A673 (cell line): ENCODE measurements at regions not wholly inside any gene's neighbourhood (a gene's known extent, or its start where the extent isn't known, plus 50 kb on each side); places are given as distances from the start of the nearest gene placed in this dataset.

Experiments used
- BruUV-seq: library from RNA; stranded (reverse); fragments of 400-500 nt; replicated peaks from 2 replicates; lab custom pipeline; 2021; lab: Mats Ljungman, UMichigan
- CTCF ChIA-PET: fragments of 300-600 bp; sonication (Branson Sonifier 250); formaldehyde crosslinking; loops from one replicate; lab custom pipeline; 2022; ENCODE audit warnings: antibody characterized with exemption; lab: Charles Lee
- POLR2A ChIA-PET: fragments of 300-600 bp; sonication (Branson Sonifier 250); formaldehyde crosslinking; loops from one replicate; lab custom pipeline; 2022; ENCODE audit warnings: antibody characterized with exemption; ENCODE audit not compliant: low non-redundant PET; lab: Charles Lee
- DNase-seq: peaks from one replicate; pipeline ENCODE4 v3.0.0-alpha.2; 2015; ENCODE audit warnings: low spot score
- H3K27ac ChIP-seq: fragments of 200-600 bp; sonication (generic); 2 replicates; pipeline ENCODE4 v1.5.1; 2016; ENCODE audit warnings: mixed run types, low read depth, mild to moderate bottlenecking, mixed read lengths, antibody characterized with exemption, low read length; ENCODE audit not compliant: poor library complexity, severe bottlenecking
- H3K27me3 ChIP-seq: fragments of 200-600 bp; sonication (generic); replicated peaks from 2 replicates; pipeline ENCODE4 v1.6.1; 2017; ENCODE audit warnings: mixed run types, low read depth, mild to moderate bottlenecking, mixed read lengths, antibody characterized with exemption, low read length; ENCODE audit not compliant: insufficient read depth, poor library complexity
- H3K36me3 ChIP-seq: fragments of 200-600 bp; sonication (generic); 2 replicates; pipeline ENCODE4 v1.6.1; 2016; ENCODE audit warnings: mixed run types, mild to moderate bottlenecking, mixed read lengths, antibody characterized with exemption, low read length; ENCODE audit not compliant: insufficient read depth, poor library complexity, severe bottlenecking
- H3K4me1 ChIP-seq: fragments of 200-600 bp; sonication (generic); 2 replicates; pipeline ENCODE4 v1.6.1; 2017; ENCODE audit warnings: mixed run types, mild to moderate bottlenecking, mixed read lengths, antibody characterized with exemption, low read length; ENCODE audit not compliant: insufficient read depth, poor library complexity, severe bottlenecking
- H3K4me3 ChIP-seq: fragments of 200-600 bp; sonication (generic); 2 replicates; pipeline ENCODE4 v1.5.1; 2016; ENCODE audit warnings: low read depth, mixed run types, mild to moderate bottlenecking, mixed read lengths, low read length; ENCODE audit not compliant: poor library complexity, severe bottlenecking
- H3K9me3 ChIP-seq: fragments of 200-600 bp; sonication (generic); 2 replicates; pipeline ENCODE4 v1.6.1; 2016; ENCODE audit warnings: mixed run types, low read depth, mild to moderate bottlenecking, mixed read lengths, antibody characterized with exemption, low read length; ENCODE audit not compliant: poor library complexity, severe bottlenecking
- EZH2 ChIP-seq: fragments of 200-600 bp; sonication (generic); IDR thresholded peaks from 2 replicates; pipeline ENCODE4 v1.6.1; 2017; ENCODE audit warnings: borderline replicate concordance, low read depth, mild to moderate bottlenecking, mixed read lengths, antibody characterized with exemption, low read length; ENCODE audit not compliant: poor library complexity, severe bottlenecking
- intact Hi-C: fragments of 100-400 bp; cut with micrococcal nuclease; formaldehyde crosslinking; loops from one replicate; pipeline ENCODE4 v1.10.0; 2022; ENCODE audit not compliant: unreplicated experiment
- TF ChIP-seq, protein P1 (sequence below): fragments of 300-800, 200-600 bp; sonication (generic); conservative IDR thresholded peaks from 2 replicates; pipeline ENCODE4 v1.5.1; 2017; ENCODE audit warnings: low read depth, mild to moderate bottlenecking, antibody characterized with exemption, low read length, moderate library complexity, mixed read lengths

DNA sequence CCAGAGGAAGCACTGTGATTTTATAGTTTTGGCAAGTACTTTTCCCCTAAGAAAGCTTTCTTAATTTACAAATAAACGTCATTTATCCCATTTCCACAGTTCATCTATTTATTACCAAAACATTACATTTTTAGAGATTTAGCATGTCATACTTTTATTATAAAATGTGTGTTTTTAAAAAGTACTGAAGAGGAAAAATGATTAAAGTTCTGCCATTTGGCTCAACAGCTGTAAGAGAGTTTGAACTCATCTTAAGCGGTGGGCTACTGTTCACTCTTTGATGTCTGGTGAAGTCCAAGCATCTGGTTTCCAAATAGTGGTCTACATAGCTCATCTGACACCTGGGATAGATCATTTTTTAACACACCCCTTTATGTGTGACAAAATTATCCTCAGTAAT is 51.3 kb upstream of the TANC1 start:
- Histone ChIP-seq H3K9me3 (no peaks in the 10 kb centered on the region), H3K27me3 (no peaks in the 10 kb centered on the region), H3K4me1 (peaks cover 2% of the 10 kb centered on the region), H3K4me3 (no peak overlapping the region), H3K36me3 (no peaks in the 10 kb centered on the region), H3K27ac (no peak overlapping the region)
- TF ChIP-seq EZH2: no peak
- TF ChIP-seq, protein P1, sequence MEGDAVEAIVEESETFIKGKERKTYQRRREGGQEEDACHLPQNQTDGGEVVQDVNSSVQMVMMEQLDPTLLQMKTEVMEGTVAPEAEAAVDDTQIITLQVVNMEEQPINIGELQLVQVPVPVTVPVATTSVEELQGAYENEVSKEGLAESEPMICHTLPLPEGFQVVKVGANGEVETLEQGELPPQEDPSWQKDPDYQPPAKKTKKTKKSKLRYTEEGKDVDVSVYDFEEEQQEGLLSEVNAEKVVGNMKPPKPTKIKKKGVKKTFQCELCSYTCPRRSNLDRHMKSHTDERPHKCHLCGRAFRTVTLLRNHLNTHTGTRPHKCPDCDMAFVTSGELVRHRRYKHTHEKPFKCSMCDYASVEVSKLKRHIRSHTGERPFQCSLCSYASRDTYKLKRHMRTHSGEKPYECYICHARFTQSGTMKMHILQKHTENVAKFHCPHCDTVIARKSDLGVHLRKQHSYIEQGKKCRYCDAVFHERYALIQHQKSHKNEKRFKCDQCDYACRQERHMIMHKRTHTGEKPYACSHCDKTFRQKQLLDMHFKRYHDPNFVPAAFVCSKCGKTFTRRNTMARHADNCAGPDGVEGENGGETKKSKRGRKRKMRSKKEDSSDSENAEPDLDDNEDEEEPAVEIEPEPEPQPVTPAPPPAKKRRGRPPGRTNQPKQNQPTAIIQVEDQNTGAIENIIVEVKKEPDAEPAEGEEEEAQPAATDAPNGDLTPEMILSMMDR: no peak
- ChIA-PET CTCF (no interaction called here), POLR2A (no interaction called here)
- intact Hi-C loops: no loop called here
- BruUV-seq: no TSS peak
- no peak for DNase-seq

DNA sequence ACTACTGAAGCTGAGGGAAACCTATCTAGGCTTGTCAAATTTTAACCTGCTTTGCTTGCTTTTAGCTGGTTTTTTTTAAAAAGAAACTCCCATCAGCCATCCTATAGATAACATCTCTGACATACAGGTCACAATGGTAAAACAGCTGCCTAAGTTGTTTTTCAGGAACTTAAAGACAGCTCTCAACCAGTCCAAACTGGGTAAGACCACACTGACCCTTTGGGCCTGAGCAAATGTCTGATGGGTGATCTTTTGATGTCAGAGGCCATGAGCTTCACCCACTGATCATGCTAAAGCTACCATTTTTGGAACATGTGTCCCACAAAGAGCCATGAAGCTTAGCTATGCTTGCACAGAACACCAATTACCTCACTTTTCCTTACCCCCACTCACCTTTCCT is 50.0 kb upstream of the TANC1 start:
- ChIA-PET POLR2A (no interaction called here), CTCF (no interaction called here)
- no peaks in the 10 kb centered on the region for H3K27me3 ChIP-seq
- H3K9me3 ChIP-seq: no peaks in the 10 kb centered on the region
- no peak overlapping the region for H3K27ac ChIP-seq
- H3K36me3 ChIP-seq: no peaks in the 10 kb centered on the region
- DNase-seq: no peak
- H3K4me3 ChIP-seq: no peak overlapping the region
- TF ChIP-seq, protein P1: no peak
- TF ChIP-seq EZH2: no peak
- intact Hi-C loops: no loop called here
- H3K4me1 ChIP-seq: peaks cover 15% of the 10 kb centered on the region
- no TSS peak for BruUV-seq
